H1 (cell line): ENCODE measurements at regions not wholly inside any gene's neighbourhood (a gene's known extent, or its start where the extent isn't known, plus 50 kb on each side); places are given as distances from the start of the nearest gene placed in this dataset.

Source experiments
- CTCF ChIA-PET: fragments of 300-600 bp; sonication (Branson Sonifier 250); formaldehyde crosslinking; loops from one replicate; lab custom pipeline; 2021; ENCODE audit not compliant: partially characterized antibody; lab: Charles Lee
- POLR2A ChIA-PET: fragments of 300-600 bp; sonication (Branson Sonifier 250); formaldehyde crosslinking; loops from one replicate; lab custom pipeline; 2021; ENCODE audit warnings: inconsistent platforms; ENCODE audit not compliant: partially characterized antibody; lab: Charles Lee
- DNase-seq, 2 experiments: peaks; one replicate each; pipeline versions ENCODE4 v3.0.0 to v3.0.0-alpha.2; 2010 to 2022; ENCODE audit warnings: low spot score in 2 of 2, low read depth in 1 of 2, mixed read lengths in 1 of 2
- FAIRE-seq: peaks from 2 replicates; lab custom pipeline; 2011; peaks lifted over from hg19 to GRCh38; lab: Jason Lieb, UNC
- H2AFZ ChIP-seq: 2 replicates; pipeline ENCODE4 v1.8.1; 2012; ENCODE audit warnings: low read length, inconsistent platforms
- H2AK5ac ChIP-seq: 2 replicates; pipeline ENCODE4 v1.6.1; 2013; ENCODE audit warnings: low read depth, low read length
- H2BK120ac ChIP-seq: replicated peaks from 2 replicates; pipeline ENCODE3; 2013; ENCODE audit warnings: low read depth, low read length, inconsistent platforms
- H2BK12ac ChIP-seq: 2 replicates; pipeline ENCODE4 v1.6.1; 2013; ENCODE audit warnings: low read depth, low read length
- H2BK15ac ChIP-seq: 2 replicates; pipeline ENCODE4 v1.6.1; 2013; ENCODE audit warnings: low read length
- H2BK20ac ChIP-seq: 2 replicates; pipeline ENCODE4 v1.6.1; 2013; ENCODE audit warnings: low read length
- H2BK5ac ChIP-seq: 2 replicates; pipeline ENCODE4 v1.6.1; 2013; ENCODE audit warnings: low read depth, low read length
- H3K14ac ChIP-seq: 2 replicates; pipeline ENCODE4 v1.6.1; 2013; ENCODE audit warnings: inconsistent platforms; ENCODE audit not compliant: insufficient read length
- H3K18ac ChIP-seq: 2 replicates; pipeline ENCODE4 v1.6.1; 2013; ENCODE audit warnings: low read length; ENCODE audit errors: extremely low read depth
- H3K23ac ChIP-seq: 2 replicates; pipeline ENCODE4 v1.6.1; 2013; ENCODE audit warnings: inconsistent platforms; ENCODE audit not compliant: insufficient read length
- H3K23me2 ChIP-seq: 2 replicates; pipeline ENCODE4 v1.6.1; 2013; ENCODE audit warnings: low read depth, low read length
- H3K27ac ChIP-seq: 2 replicates; pipeline ENCODE4 v1.6.1; 2011; ENCODE audit warnings: low read depth, low read length, inconsistent platforms
- H3K27me3 ChIP-seq, 4 experiments: replicated peaks in 1 of 4; 1 replicate in 1 of 4; 2 replicates in 3 of 4; pipeline versions ENCODE4 v1.6.1 to v1.8.1; 2011 to 2013; ENCODE audit warnings: low read length in 3 of 4, mild to moderate bottlenecking in 3 of 4, inconsistent platforms in 2 of 4, mixed read lengths in 2 of 4, moderate library complexity in 1 of 4; ENCODE audit not compliant: control insufficient read depth in 3 of 4, insufficient read depth in 3 of 4; ENCODE audit errors: extremely low read depth in 1 of 4
- H3K36me3 ChIP-seq, 4 experiments: 2 replicates each; pipeline versions ENCODE4 v1.6.1 to v1.8.1; 2011 to 2013; ENCODE audit warnings: mild to moderate bottlenecking in 4 of 4, low read length in 3 of 4, moderate library complexity in 2 of 4, control low read depth in 1 of 4, inconsistent platforms in 1 of 4; ENCODE audit not compliant: insufficient read depth in 4 of 4, control insufficient read depth in 2 of 4
- H3K4ac ChIP-seq: replicated peaks from 2 replicates; pipeline ENCODE3; 2013; ENCODE audit warnings: low read length, low read depth, mixed read lengths, inconsistent platforms; ENCODE audit not compliant: insufficient read length
- H3K4me1 ChIP-seq, 4 experiments: replicated peaks in 1 of 4; 1 replicate in 1 of 4; 2 replicates in 3 of 4; pipeline versions ENCODE4 v1.6.1 to v1.8.1; 2011 to 2013; ENCODE audit warnings: low read length in 3 of 4, inconsistent platforms in 2 of 4, mixed read lengths in 1 of 4; ENCODE audit not compliant: insufficient read depth in 4 of 4, control insufficient read depth in 3 of 4
- H3K4me2 ChIP-seq, 2 experiments: 2 replicates each; pipeline versions ENCODE4 v1.6.1 to v1.8.1; 2011 to 2013; ENCODE audit warnings: low read depth in 2 of 2, low read length in 2 of 2, control low read depth in 1 of 2, inconsistent platforms in 1 of 2, mild to moderate bottlenecking in 1 of 2; ENCODE audit not compliant: insufficient read depth in 1 of 2
- H3K4me3 ChIP-seq, 4 experiments: fragments of 200-600, 300-600 bp in 1 of 4; sonication (generic), shearing (Covaris generic), sonication (Bioruptor Twin) in 1 of 4; 2 replicates each; pipeline versions ENCODE4 v1.5.1 to v1.8.1; 2011 to 2016; ENCODE audit warnings: low read length in 4 of 4, low read depth in 3 of 4, control low read depth in 2 of 4, inconsistent platforms in 2 of 4, mild to moderate bottlenecking in 2 of 4, mixed read lengths in 1 of 4, moderate library complexity in 1 of 4; ENCODE audit not compliant: insufficient read depth in 2 of 4; ENCODE audit errors: extremely low read depth in 1 of 4
- H3K56ac ChIP-seq: replicated peaks from 2 replicates; pipeline ENCODE3; 2013; ENCODE audit warnings: low read depth, mild to moderate bottlenecking, mixed read lengths, low read length, inconsistent platforms; ENCODE audit not compliant: insufficient read length
- H3K79me1 ChIP-seq: 2 replicates; pipeline ENCODE4 v1.6.1; 2013; ENCODE audit warnings: low read depth, low read length, control low read depth
- H3K79me2 ChIP-seq, 2 experiments: 2 replicates each; pipeline versions ENCODE4 v1.6.1 to v1.8.1; 2012 to 2013; ENCODE audit warnings: low read length in 2 of 2, mild to moderate bottlenecking in 2 of 2, inconsistent platforms in 1 of 2; ENCODE audit not compliant: insufficient read depth in 2 of 2, control insufficient read depth in 1 of 2
- H3K9ac ChIP-seq, 4 experiments: replicated peaks in 1 of 4; 1 replicate in 1 of 4; 2 replicates in 3 of 4; pipeline versions ENCODE4 v1.6.1 to v1.8.1; 2011 to 2013; ENCODE audit warnings: low read depth in 3 of 4, low read length in 3 of 4, control low read depth in 2 of 4, mild to moderate bottlenecking in 2 of 4, moderate library complexity in 2 of 4, inconsistent platforms in 1 of 4; ENCODE audit errors: extremely low read depth in 1 of 4
- H3K9me3 ChIP-seq, 2 experiments: 2 replicates each; pipeline versions ENCODE4 v1.6.1 to v1.8.1; 2012 to 2013; ENCODE audit warnings: mild to moderate bottlenecking in 2 of 2, moderate library complexity in 2 of 2, control low read depth in 1 of 2, inconsistent platforms in 1 of 2, low read depth in 1 of 2, low read length in 1 of 2, mixed read lengths in 1 of 2; ENCODE audit not compliant: insufficient read depth in 2 of 2
- H4K20me1 ChIP-seq, 2 experiments: replicated peaks in 1 of 2; 2 replicates each; pipeline versions ENCODE3 to v1.8.1; 2011 to 2013; ENCODE audit warnings: inconsistent platforms in 2 of 2, low read length in 2 of 2, mild to moderate bottlenecking in 1 of 2; ENCODE audit not compliant: insufficient read depth in 2 of 2, control insufficient read depth in 1 of 2
- H4K5ac ChIP-seq: 2 replicates; pipeline ENCODE4 v1.6.1; 2013; ENCODE audit warnings: low read length, low read depth, mixed read lengths, inconsistent platforms; ENCODE audit not compliant: insufficient read length
- H4K8ac ChIP-seq: 2 replicates; pipeline ENCODE4 v1.8.0; 2013; ENCODE audit warnings: mild to moderate bottlenecking, moderate library complexity, low read length, inconsistent platforms; ENCODE audit not compliant: insufficient read depth; ENCODE audit errors: extremely low read depth
- H4K91ac ChIP-seq: replicated peaks from 2 replicates; pipeline ENCODE3; 2013; ENCODE audit warnings: low read length, mixed read lengths, inconsistent platforms; ENCODE audit not compliant: insufficient read length
- CBX8 ChIP-seq: fragments of 300-800, 300-1000 bp; sonication (generic); IDR thresholded peaks from 2 replicates; pipeline ENCODE4 v1.7.1; 2016; ENCODE audit warnings: low read depth, low read length, borderline replicate concordance
- EGR1 ChIP-seq: IDR thresholded peaks from 2 replicates; pipeline ENCODE4 v1.6.1; 2011; ENCODE audit warnings: low read depth, low read length, borderline replicate concordance
- EZH2 ChIP-seq: fragments of 200-600 bp; sonication (generic); IDR thresholded peaks from 2 replicates; pipeline ENCODE4 v1.7.1; 2012; ENCODE audit warnings: low read depth, mild to moderate bottlenecking, moderate library complexity, low read length, inconsistent platforms; ENCODE audit not compliant: severe bottlenecking
- FOSL1 ChIP-seq: IDR thresholded peaks from 2 replicates; pipeline ENCODE4 v1.6.1; 2011; ENCODE audit warnings: mild to moderate bottlenecking, low read depth, low read length, moderate library complexity; ENCODE audit not compliant: insufficient read depth
- POU5F1 ChIP-seq: IDR thresholded peaks from 2 replicates; pipeline ENCODE4 v1.6.1; 2011; ENCODE audit warnings: low read depth, mild to moderate bottlenecking, low read length, moderate library complexity
- SAP30 ChIP-seq: fragments of 300-600 bp; sonication (generic); IDR thresholded peaks from 2 replicates; pipeline ENCODE4 v1.7.1; 2012; ENCODE audit warnings: low read length, moderate library complexity, mild to moderate bottlenecking, inconsistent platforms; ENCODE audit not compliant: insufficient read depth, insufficient replicate concordance
- SIX5 ChIP-seq: IDR thresholded peaks from 2 replicates; pipeline ENCODE4 v1.6.1; 2011; ENCODE audit warnings: mild to moderate bottlenecking, low read depth, low read length
- TAF1 ChIP-seq: IDR thresholded peaks from 2 replicates; pipeline ENCODE4 v1.6.1; 2011; ENCODE audit warnings: mild to moderate bottlenecking, low read depth, low read length

- Histone ChIP-seq H3K23ac (no peak overlapping the region), H3K4ac (no peak overlapping the region), H3K14ac (no peak overlapping the region), H3K4me2 (no peak overlapping the region), H2BK120ac (no peak overlapping the region), H3K27ac (no peak overlapping the region), H3K27me3 (no peaks in the 10 kb centered on the region), H2BK5ac (no peak overlapping the region), H3K79me2 (no peaks in the 10 kb centered on the region), H2BK15ac (no peak overlapping the region), H3K18ac (no peak overlapping the region), H3K4me3 (no peak overlapping the region), H3K56ac (no peak overlapping the region), H3K9me3 (no peaks in the 10 kb centered on the region), H2BK12ac (no peak overlapping the region), H4K8ac (no peak overlapping the region), H4K20me1 (no peaks in the 10 kb centered on the region), H3K4me1 (no peaks in the 10 kb centered on the region), H4K91ac (no peak overlapping the region), H2BK20ac (no peak overlapping the region), H3K79me1 (no peaks in the 10 kb centered on the region), H3K23me2 (no peaks in the 10 kb centered on the region), H4K5ac (no peak overlapping the region), H2AFZ (no peak overlapping the region), H3K9ac (no peak overlapping the region), H3K36me3 (no peaks in the 10 kb centered on the region), H2AK5ac (no peak overlapping the region)
- no peak for FAIRE-seq
- DNase-seq = no peak
- no peak for TF ChIP-seq TAF1
- no peak for TF ChIP-seq EZH2
- no peak for TF ChIP-seq SIX5
- TF ChIP-seq POU5F1 = no peak
- TF ChIP-seq SAP30 = no peak
- TF ChIP-seq FOSL1 = no peak
- TF ChIP-seq CBX8 = no peak
- no peak for TF ChIP-seq EGR1
- ChIA-PET CTCF (no interaction called here), POLR2A (no interaction called here)
These were observed 360.9 kb downstream of the SLITRK5 start for GRCh38 chr13:88031980-88032559.
